GM23338 (cell line): ENCODE measurements at regions not wholly inside any gene's neighbourhood (a gene's known extent, or its start where the extent isn't known, plus 50 kb on each side); places are given as distances from the start of the nearest gene placed in this dataset.

Source experiments
- ATAC-seq: fragments of 200-7000 bp; cut with Tn5 transposase; 3 replicates; pipeline ENCODE4 v1.9.1; 2020
- DNase-seq: peaks from one replicate; pipeline ENCODE4 v3.0.0-alpha.2; 2015; ENCODE audit warnings: low spot score
- H2AFZ ChIP-seq: fragments of 200-600 bp; sonication (generic); 2 replicates; pipeline ENCODE4 v1.8.0; 2016; ENCODE audit warnings: antibody characterized with exemption, mild to moderate bottlenecking, moderate library complexity
- H3F3A ChIP-seq: fragments of 200-600 bp; sonication (generic); replicated peaks from 2 replicates; pipeline ENCODE4 v1.8.0; 2017; ENCODE audit warnings: antibody characterized with exemption, mixed run types, low read depth
- H3K27ac ChIP-seq: fragments of 200-600 bp; sonication (generic); 2 replicates; pipeline ENCODE4 v1.6.1; 2016; ENCODE audit warnings: low read depth
- H3K27me3 ChIP-seq: fragments of 200-600 bp; sonication (generic); 2 replicates; pipeline ENCODE4 v1.8.0; 2016; ENCODE audit warnings: mild to moderate bottlenecking, mixed run types, moderate library complexity; ENCODE audit not compliant: insufficient read depth
- H3K36me3 ChIP-seq: fragments of 200-600 bp; sonication (generic); 2 replicates; pipeline ENCODE4 v1.8.0; 2016; ENCODE audit warnings: mild to moderate bottlenecking; ENCODE audit not compliant: insufficient read depth
- H3K4me1 ChIP-seq: fragments of 200-600 bp; sonication (generic); 2 replicates; pipeline ENCODE4 v1.8.0; 2016; ENCODE audit warnings: mild to moderate bottlenecking, moderate library complexity; ENCODE audit not compliant: insufficient read depth
- H3K4me2 ChIP-seq: fragments of 200-600 bp; sonication (generic); 2 replicates; pipeline ENCODE4 v1.7.1; 2017; ENCODE audit warnings: mixed run types
- H3K4me3 ChIP-seq: fragments of 200-600 bp; sonication (generic); 2 replicates; pipeline ENCODE4 v1.6.1; 2016; ENCODE audit warnings: mixed run types
- H3K79me2 ChIP-seq: fragments of 200-600 bp; sonication (generic); replicated peaks from 2 replicates; pipeline ENCODE4 v1.8.0; 2017; ENCODE audit warnings: mild to moderate bottlenecking; ENCODE audit not compliant: insufficient read depth
- H3K9me2 ChIP-seq: fragments of 200-600 bp; sonication (generic); 2 replicates; pipeline ENCODE4 v1.8.0; 2017; ENCODE audit not compliant: insufficient read depth
- H4K20me1 ChIP-seq: fragments of 200-600 bp; sonication (generic); replicated peaks from 2 replicates; pipeline ENCODE4 v1.8.0; 2017; ENCODE audit warnings: mild to moderate bottlenecking; ENCODE audit not compliant: insufficient read depth
- H3K27ac Mint-ChIP-seq: 2 replicates; pipeline ENCODE4 v1.8.0; 2020; ENCODE audit warnings: inconsistent platforms, mild to moderate bottlenecking, moderate library complexity, mixed read lengths
- H3K27me3 Mint-ChIP-seq: 3 replicates; pipeline ENCODE4 v1.8.0; 2022; ENCODE audit warnings: low read depth, mild to moderate bottlenecking, moderate library complexity, mixed read lengths, inconsistent platforms; ENCODE audit not compliant: insufficient read depth, poor library complexity
- H3K36me3 Mint-ChIP-seq: 3 replicates; pipeline ENCODE4 v1.8.0; 2021; ENCODE audit warnings: low read depth, mild to moderate bottlenecking, inconsistent platforms, moderate library complexity, mixed read lengths
- H3K4me1 Mint-ChIP-seq: 3 replicates; pipeline ENCODE4 v1.8.0; 2020; ENCODE audit warnings: mild to moderate bottlenecking, inconsistent platforms, mixed read lengths
- H3K4me3 Mint-ChIP-seq: 3 replicates; pipeline ENCODE4 v1.8.0; 2021; ENCODE audit warnings: moderate library complexity, mild to moderate bottlenecking, inconsistent platforms, mixed read lengths
- H3K9me3 Mint-ChIP-seq: 3 replicates; pipeline ENCODE4 v1.8.0; 2020; ENCODE audit warnings: moderate library complexity, mild to moderate bottlenecking, inconsistent platforms, mixed read lengths
- CREB1 ChIP-seq: fragments of 250-450 bp; sonication (Bioruptor Pico); IDR thresholded peaks from 2 replicates; pipeline ENCODE4 v1.5.0; 2020; ENCODE audit warnings: low read depth, mild to moderate bottlenecking, moderate library complexity
- CTCF ChIP-seq, 2 experiments: fragments of 200-600 bp in 1 of 2; sonication (generic) in 1 of 2; conservative IDR thresholded peaks; 2 replicates each; pipeline versions ENCODE4 v1.5.1 to v1.6.1; 2016 to 2017; ENCODE audit warnings: antibody characterized with exemption in 2 of 2, low read depth in 2 of 2, mild to moderate bottlenecking in 2 of 2, moderate library complexity in 1 of 2
- ETS1 ChIP-seq: IDR thresholded peaks from 2 replicates; pipeline ENCODE4 v1.6.1; 2016; ENCODE audit warnings: antibody characterized with exemption
- EZH2 ChIP-seq: fragments of 200-600 bp; sonication (generic); IDR thresholded peaks from one replicate; pipeline ENCODE4 v1.8.0; 2017; ENCODE audit warnings: antibody characterized with exemption, mild to moderate bottlenecking, low read depth; ENCODE audit not compliant: unreplicated experiment
- EZH2phosphoT487 ChIP-seq: fragments of 200-600 bp; sonication (generic); IDR thresholded peaks from one replicate; pipeline ENCODE4 v1.8.1; 2018; ENCODE audit warnings: antibody characterized with exemption; ENCODE audit not compliant: unreplicated experiment
- JUNB ChIP-seq: IDR thresholded peaks from one replicate; pipeline ENCODE4 v1.6.1; 2016; ENCODE audit warnings: antibody characterized with exemption; ENCODE audit not compliant: unreplicated experiment
- NANOG ChIP-seq: IDR thresholded peaks from 2 replicates; pipeline ENCODE4 v1.6.1; 2016; ENCODE audit warnings: antibody characterized with exemption, borderline replicate concordance
- POLR2AphosphoS5 ChIP-seq: IDR thresholded peaks from 2 replicates; pipeline ENCODE4 v1.6.1; 2016; ENCODE audit warnings: antibody characterized with exemption, low read depth
- REST ChIP-seq: IDR thresholded peaks from one replicate; pipeline ENCODE4 v1.6.1; 2018; ENCODE audit warnings: antibody characterized with exemption; ENCODE audit not compliant: unreplicated experiment
- STAT1 ChIP-seq: IDR thresholded peaks from one replicate; pipeline ENCODE4 v1.6.1; 2016; ENCODE audit warnings: antibody characterized with exemption; ENCODE audit not compliant: unreplicated experiment
- ZNF114 ChIP-seq: fragments of 250-450 bp; sonication (Bioruptor Pico); IDR thresholded peaks from 2 replicates; pipeline ENCODE4 v1.5.0; 2020; ENCODE audit warnings: mild to moderate bottlenecking, moderate library complexity
- ZNF331 ChIP-seq: fragments of 250-450 bp; sonication (Bioruptor Pico); IDR thresholded peaks from 2 replicates; pipeline ENCODE4 v1.5.0; 2020; ENCODE audit warnings: low read depth, mild to moderate bottlenecking, moderate library complexity
- ZNF462 ChIP-seq: fragments of 250-450 bp; sonication (Bioruptor Pico); IDR thresholded peaks from 2 replicates; pipeline ENCODE4 v1.5.0; 2020; ENCODE audit warnings: mild to moderate bottlenecking, moderate library complexity

- Mint-ChIP-seq H3K4me1 (no peaks in the 10 kb centered on the region), H3K36me3 (no peaks in the 10 kb centered on the region), H3K4me3 (no peak overlapping the region), H3K27me3 (peaks cover 2% of the 10 kb centered on the region), H3K27ac (no peak overlapping the region), H3K9me3 (peaks cover 6% of the 10 kb centered on the region; the same call in 2 of the 3 replicates)
- no peaks in the 10 kb centered on the region for H3K27me3 ChIP-seq
- H3K27ac ChIP-seq: no peak overlapping the region
- H3K4me3 ChIP-seq: no peak overlapping the region
- H4K20me1 ChIP-seq: no peaks in the 10 kb centered on the region
- DNase-seq: no peak
- H3F3A ChIP-seq: no peaks in the 10 kb centered on the region
- H3K4me1 ChIP-seq: no peaks in the 10 kb centered on the region
- TF ChIP-seq REST (no peak), ETS1 (no peak), CTCF (conservative IDR thresholded peaks at IDR 0.05; ENCODE audit: low read depth in 2 of 2) (no peak), JUNB (no peak), STAT1 (no peak), NANOG (no peak), CREB1 (no peak), ZNF331 (CRISPR knock-in tag) (no peak), POLR2AphosphoS5 (no peak), ZNF462 (CRISPR knock-in tag) (no peak), EZH2phosphoT487 (no peak), EZH2 (no peak), ZNF114 (CRISPR knock-in tag) (no peak)
- no peaks in the 10 kb centered on the region; the same call in 1 of the 2 replicates for H3K36me3 ChIP-seq
- H3K4me2 ChIP-seq: no peak overlapping the region
- H3K9me2 ChIP-seq: peaks cover 5% of the 10 kb centered on the region
- no peaks in the 10 kb centered on the region for H3K79me2 ChIP-seq
- ATAC-seq: no peak
- no peak overlapping the region for H2AFZ ChIP-seq
Observed at GRCh38 chr6:2516059-2516458, 234.7 kb downstream of the MYLK4 start.
